CD4-positive, CD25-positive, alpha-beta regulatory T cell (primary cell): ENCODE measurements at regions not wholly inside any gene's neighbourhood (a gene's known extent, or its start where the extent isn't known, plus 50 kb on each side); places are given as distances from the start of the nearest gene placed in this dataset.

ENCODE experiments used
- ATAC-seq, 2 donors: fragments of 150-1000 bp; cut with Tn5 transposase; one replicate each; pipeline ENCODE4 v1.10.0; 2021; ENCODE audit warnings: low read depth in 2 of 2, moderate number of reproducible peaks in 2 of 2, moderate library complexity in 1 of 2
- DNase-seq, 3 donors: peaks; one replicate each; pipeline versions ENCODE4 v3.0.0 to v3.0.0-alpha.2; 2012 to 2022; ENCODE audit warnings: mixed read lengths in 1 of 3
- H3K27ac ChIP-seq: one replicate; pipeline ENCODE4 v1.7.0; 2013; ENCODE audit warnings: mild to moderate bottlenecking, low read length; ENCODE audit not compliant: insufficient read depth, poor library complexity, severe bottlenecking
- H3K27me3 ChIP-seq: one replicate; pipeline ENCODE4 v1.7.0; 2013; ENCODE audit warnings: low read length; ENCODE audit not compliant: control insufficient read depth, insufficient read depth
- H3K36me3 ChIP-seq: one replicate; pipeline ENCODE4 v1.7.0; 2013; ENCODE audit warnings: mild to moderate bottlenecking, low read length, moderate library complexity; ENCODE audit not compliant: control insufficient read depth, insufficient read depth
- H3K4me1 ChIP-seq: 2 replicates; pipeline ENCODE4 v1.7.0; 2013; ENCODE audit warnings: mild to moderate bottlenecking, low read length; ENCODE audit not compliant: insufficient read depth, control insufficient read depth, poor library complexity, severe bottlenecking
- H3K4me3 ChIP-seq: one replicate; pipeline ENCODE4 v1.7.0; 2013; ENCODE audit warnings: low read depth, mild to moderate bottlenecking, low read length, moderate library complexity
- H3K9me3 ChIP-seq, 2 experiments: 1 replicate in 1 of 2; 2 replicates in 1 of 2; pipeline ENCODE4 v1.7.0; 2013; ENCODE audit warnings: low read length in 2 of 2, mild to moderate bottlenecking in 1 of 2, moderate library complexity in 1 of 2; ENCODE audit not compliant: control insufficient read depth in 2 of 2
- H3K27ac Mint-ChIP-seq, 3 donors: one replicate each; pipeline ENCODE4 v1.8.0; 2020 to 2022; ENCODE audit warnings: mild to moderate bottlenecking in 3 of 3, mixed read lengths in 3 of 3, moderate library complexity in 2 of 3
- H3K27me3 Mint-ChIP-seq: one replicate; pipeline ENCODE4 v1.8.0; 2022; ENCODE audit warnings: mild to moderate bottlenecking, mixed read lengths
- H3K36me3 Mint-ChIP-seq: one replicate; pipeline ENCODE4 v1.8.0; 2020; ENCODE audit warnings: mixed read lengths
- H3K4me1 Mint-ChIP-seq, 4 donors: one replicate each; pipeline ENCODE4 v1.8.0; 2020 to 2022; ENCODE audit warnings: mixed read lengths in 4 of 4, mild to moderate bottlenecking in 1 of 4
- H3K4me3 Mint-ChIP-seq, 4 donors: one replicate each; pipeline ENCODE4 v1.8.0; 2020 to 2022; ENCODE audit warnings: mild to moderate bottlenecking in 4 of 4, mixed read lengths in 4 of 4, moderate library complexity in 3 of 4
- H3K9me3 Mint-ChIP-seq, 7 donors: one replicate each; pipeline ENCODE4 v1.8.0; 2020 to 2022; ENCODE audit warnings: mixed read lengths in 7 of 7, mild to moderate bottlenecking in 3 of 7, moderate library complexity in 2 of 7

DNA sequence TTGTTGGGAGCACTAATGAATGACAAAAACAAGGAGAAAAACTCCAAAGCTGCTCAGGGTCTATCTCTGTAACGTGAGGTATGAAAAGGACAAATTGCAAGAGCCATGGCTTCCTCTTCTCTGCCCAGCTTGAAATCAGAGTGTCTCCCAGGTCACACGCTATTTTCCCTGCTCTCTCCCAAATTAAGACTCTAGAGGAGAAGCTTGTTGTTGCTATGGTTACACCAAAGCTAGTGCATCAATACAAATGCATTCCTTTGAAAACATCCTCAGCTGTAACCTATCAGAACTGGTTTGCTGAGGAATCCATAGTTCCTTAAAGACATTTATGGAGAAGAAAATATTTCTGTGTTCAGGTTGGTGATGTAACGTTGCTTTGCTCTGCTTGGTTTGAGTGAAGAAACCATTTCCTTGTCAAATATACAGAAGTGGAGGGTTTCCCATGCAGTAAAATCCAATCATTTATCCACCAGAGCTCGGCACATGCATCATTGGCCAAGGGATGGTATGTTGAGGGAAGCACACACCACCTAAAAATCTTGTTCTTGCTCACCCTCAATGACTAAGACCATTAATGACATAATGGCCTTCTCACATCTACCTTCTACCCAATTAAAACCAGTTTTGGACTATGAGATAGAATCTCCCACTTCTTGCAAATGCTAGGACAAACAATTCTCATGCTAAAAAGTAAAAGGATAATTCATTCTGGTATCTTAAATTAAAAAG, 2135.6 kb upstream of the CELF4 start:
- no peak overlapping the region for H3K4me3 Mint-ChIP-seq
- ATAC-seq, result no peak
- H3K4me1 Mint-ChIP-seq, result no peaks in the 10 kb centered on the region

DNA sequence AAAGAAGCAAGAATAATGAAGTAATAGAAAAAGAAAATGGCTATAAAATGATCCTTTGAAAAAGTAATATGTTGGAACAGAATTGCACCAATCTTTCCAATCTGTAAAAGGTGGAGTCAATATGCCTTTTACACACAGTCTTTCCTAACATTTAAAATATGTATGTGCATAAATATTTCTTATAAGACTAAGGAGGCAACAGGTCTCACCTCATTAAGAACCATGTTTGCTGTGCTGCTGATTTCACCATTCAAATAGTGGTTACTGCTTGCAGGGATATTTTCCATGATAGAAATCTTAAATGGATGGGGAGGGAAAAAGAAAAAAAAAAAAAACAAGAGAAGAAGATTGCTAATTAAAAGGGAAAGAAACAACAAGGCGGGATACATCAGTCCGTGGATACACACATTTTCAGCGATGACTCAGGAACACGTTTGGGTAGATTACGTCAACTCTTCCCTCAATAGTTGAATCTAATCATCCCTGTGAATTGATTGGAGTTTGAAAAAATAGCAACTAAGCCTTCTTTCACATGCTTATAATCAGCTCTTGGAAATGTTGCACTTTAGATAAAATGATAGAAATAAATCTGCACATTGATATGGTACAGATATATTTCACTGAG, 2133.9 kb upstream of the CELF4 start:
- H3K4me3 Mint-ChIP-seq, result no peak overlapping the region
- no peak overlapping the region for H3K27ac Mint-ChIP-seq
- no peaks in the 10 kb centered on the region for H3K27me3 Mint-ChIP-seq

More for the DNA sequence above, 2135.6 kb upstream of the CELF4 start:
- Mint-ChIP-seq H3K36me3 (no peaks in the 10 kb centered on the region), H3K9me3 (peaks cover 5 to 35% (median 10%) of the 10 kb centered on the region in 7 donors), H3K27me3 (no peaks in the 10 kb centered on the region), H3K27ac (no peak overlapping the region)
- no peak for DNase-seq
- H3K9me3 ChIP-seq, result no peaks in the 10 kb centered on the region
- no peaks in the 10 kb centered on the region for H3K27me3 ChIP-seq
- no peak overlapping the region for H3K4me3 ChIP-seq
- H3K4me1 ChIP-seq, result no peaks in the 10 kb centered on the region
- no peak overlapping the region for H3K27ac ChIP-seq
- no peaks in the 10 kb centered on the region for H3K36me3 ChIP-seq

DNA sequence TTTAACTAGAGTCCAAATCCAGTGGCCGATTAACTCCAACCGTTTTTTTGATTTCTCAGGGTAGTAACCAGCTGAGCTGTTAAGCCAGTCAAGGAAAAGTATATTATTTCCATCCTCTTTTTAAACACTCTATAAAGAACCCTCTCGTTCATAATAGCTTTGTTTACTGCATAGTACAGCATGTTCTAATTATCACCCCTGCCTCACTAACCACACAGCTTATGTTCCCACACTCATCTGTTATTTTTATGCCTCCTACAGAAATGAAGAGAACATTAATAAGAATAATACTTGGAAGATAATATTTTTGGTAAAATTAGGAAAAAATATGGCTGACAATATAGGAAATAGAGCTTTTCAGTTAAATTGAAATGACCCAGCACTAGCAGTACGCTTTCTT, 2132.8 kb upstream of the CELF4 start:
- DNase-seq (no peak), ATAC-seq (no peak)
- no peaks in the 10 kb centered on the region for H3K4me1 ChIP-seq
- no peak overlapping the region for H3K27ac Mint-ChIP-seq
- peaks cover 3 to 30% (median 7%) of the 10 kb centered on the region in 7 donors for H3K9me3 Mint-ChIP-seq
- H3K27me3 ChIP-seq, result no peaks in the 10 kb centered on the region
- no peak overlapping the region for H3K4me3 ChIP-seq
- H3K4me1 Mint-ChIP-seq, result no peaks in the 10 kb centered on the region
- H3K36me3 ChIP-seq, result no peaks in the 10 kb centered on the region
- no peak overlapping the region for H3K27ac ChIP-seq
- H3K36me3 Mint-ChIP-seq, result no peaks in the 10 kb centered on the region
- H3K27me3 Mint-ChIP-seq, result no peaks in the 10 kb centered on the region
- H3K9me3 ChIP-seq, result no peaks in the 10 kb centered on the region
- no peak overlapping the region for H3K4me3 Mint-ChIP-seq

More for the DNA sequence above, 2133.9 kb upstream of the CELF4 start:
- DNase-seq, result no peak
- Histone ChIP-seq H3K27me3 (no peaks in the 10 kb centered on the region), H3K9me3 (no peaks in the 10 kb centered on the region), H3K36me3 (no peaks in the 10 kb centered on the region), H3K4me3 (no peak overlapping the region), H3K27ac (no peak overlapping the region), H3K4me1 (no peaks in the 10 kb centered on the region)
- Mint-ChIP-seq H3K36me3 (no peaks in the 10 kb centered on the region), H3K4me1 (no peaks in the 10 kb centered on the region), H3K9me3 (peaks cover 5 to 33% (median 8%) of the 10 kb centered on the region in 7 donors)
- ATAC-seq, result no peak

DNA sequence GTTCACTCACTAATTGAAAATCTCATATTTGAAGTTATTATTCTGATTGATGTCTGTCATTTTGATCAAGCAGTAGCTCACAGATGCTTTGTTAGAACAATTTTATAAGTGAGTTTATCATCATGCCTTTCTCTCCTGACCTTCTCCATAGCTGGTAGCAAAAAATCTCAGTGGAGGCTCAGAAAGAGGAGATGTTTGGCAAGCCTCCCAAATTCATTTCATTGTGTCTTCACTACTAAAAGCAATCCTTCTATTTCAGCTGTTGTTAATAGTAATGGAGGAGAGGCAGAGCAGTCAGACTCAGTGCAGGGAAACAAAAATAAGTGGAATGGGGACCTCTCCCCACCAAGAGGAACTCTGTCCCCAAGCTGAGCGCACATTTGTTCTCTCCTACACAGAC, 2127.8 kb upstream of the CELF4 start:
- peaks cover 0 to 2% of the 10 kb centered on the region in 2 experiments for H3K9me3 ChIP-seq
- peaks cover 0 to 3% (median 0%) of the 10 kb centered on the region in 4 donors for H3K4me1 Mint-ChIP-seq
- H3K27ac ChIP-seq, result no peak overlapping the region
- H3K9me3 Mint-ChIP-seq, result peaks cover 0 to 23% (median 6%) of the 10 kb centered on the region in 7 donors
- DNase-seq, result no peak
- H3K36me3 ChIP-seq, result no peaks in the 10 kb centered on the region
- no peaks in the 10 kb centered on the region for H3K27me3 Mint-ChIP-seq
- H3K36me3 Mint-ChIP-seq, result no peaks in the 10 kb centered on the region
- ATAC-seq, result no peak
- H3K4me3 ChIP-seq, result no peak overlapping the region
- no peaks in the 10 kb centered on the region for H3K4me1 ChIP-seq
- H3K27me3 ChIP-seq, result no peaks in the 10 kb centered on the region
- no peak overlapping the region for H3K27ac Mint-ChIP-seq
- no peak overlapping the region for H3K4me3 Mint-ChIP-seq

DNA sequence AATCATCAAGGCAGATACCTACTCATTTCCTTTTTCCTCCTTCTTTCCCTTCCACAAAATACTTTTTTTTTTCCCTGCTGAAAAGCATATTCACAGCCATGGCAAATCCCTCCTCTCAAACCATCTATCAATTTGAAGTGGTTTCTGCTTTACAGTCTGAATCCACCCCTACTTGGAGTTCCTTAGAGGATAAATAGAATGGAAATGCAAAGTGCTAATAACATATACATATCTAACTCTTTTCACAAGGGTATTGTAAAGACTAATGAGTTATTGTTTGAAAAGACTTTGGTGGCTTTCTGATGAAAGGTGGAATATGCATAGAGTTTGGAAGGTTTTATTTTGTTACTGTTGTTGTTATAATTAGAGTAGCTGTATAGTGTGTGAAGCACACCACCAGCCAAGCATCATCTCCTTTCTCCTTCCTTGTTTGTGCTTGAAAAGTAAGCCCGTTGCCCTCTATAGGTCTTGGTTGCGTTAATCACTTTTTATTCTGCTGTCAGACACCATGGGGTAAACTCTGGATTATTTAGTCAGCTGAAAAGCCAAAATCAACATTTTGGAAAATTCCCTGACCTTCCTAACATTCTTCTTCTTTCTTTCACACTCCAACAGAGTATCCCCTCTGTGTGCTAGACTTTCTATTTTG, 2126.9 kb upstream of the CELF4 start:
- Histone ChIP-seq H3K9me3 (peaks cover 0 to 2% of the 10 kb centered on the region in 2 experiments), H3K4me1 (no peaks in the 10 kb centered on the region), H3K27me3 (no peaks in the 10 kb centered on the region), H3K36me3 (no peaks in the 10 kb centered on the region), H3K27ac (no peak overlapping the region), H3K4me3 (no peak overlapping the region)
- Mint-ChIP-seq H3K4me3 (no peak overlapping the region), H3K4me1 (peaks cover 0 to 3% (median 0%) of the 10 kb centered on the region in 4 donors), H3K9me3 (peaks cover 0 to 23% (median 2%) of the 10 kb centered on the region in 7 donors), H3K27me3 (no peaks in the 10 kb centered on the region), H3K27ac (peak overlapping the region in 1 of 3 donors; percentile 66), H3K36me3 (no peaks in the 10 kb centered on the region)
- ATAC-seq (no peak), DNase-seq (no peak)

DNA sequence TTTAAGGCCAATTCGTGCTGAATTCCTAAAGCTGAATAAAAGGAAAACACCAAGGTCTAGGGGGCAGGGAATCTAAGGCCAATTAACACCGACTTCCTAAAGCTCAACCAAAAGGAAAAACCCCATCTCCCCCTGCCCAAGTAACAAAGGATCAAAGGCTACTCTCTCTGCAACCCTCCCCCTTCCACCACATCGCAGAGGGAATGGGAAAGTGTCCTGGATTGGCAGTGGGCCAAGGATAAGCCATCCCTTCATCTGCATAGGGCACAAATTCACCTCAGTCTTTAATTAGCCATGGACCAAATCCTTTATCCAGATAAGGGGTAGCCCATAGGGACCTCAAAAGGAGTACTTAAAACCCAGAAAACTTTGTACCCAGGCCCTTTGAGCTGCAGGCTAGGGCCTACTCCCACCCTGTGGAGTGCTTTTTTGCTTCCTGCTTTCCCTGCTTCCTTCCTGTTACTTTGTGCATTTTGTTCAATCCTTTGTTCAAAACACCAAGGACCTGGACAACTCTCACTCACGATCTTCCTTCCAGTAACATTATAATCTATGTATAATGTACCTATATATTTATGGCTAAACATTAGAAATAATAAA, 2119.8 kb upstream of the CELF4 start:
- no peaks in the 10 kb centered on the region for H3K36me3 Mint-ChIP-seq
- H3K9me3 Mint-ChIP-seq, result peaks cover 0 to 17% (median 6%) of the 10 kb centered on the region in 7 donors
- no peak overlapping the region for H3K4me3 Mint-ChIP-seq
- Histone ChIP-seq H3K27me3 (no peaks in the 10 kb centered on the region), H3K4me3 (no peak overlapping the region), H3K9me3 (no peaks in the 10 kb centered on the region), H3K27ac (no peak overlapping the region), H3K4me1 (no peaks in the 10 kb centered on the region), H3K36me3 (no peaks in the 10 kb centered on the region)
- H3K27ac Mint-ChIP-seq, result no peak overlapping the region
- DNase-seq (no peak), ATAC-seq (no peak)
- no peaks in the 10 kb centered on the region for H3K27me3 Mint-ChIP-seq
- H3K4me1 Mint-ChIP-seq, result no peaks in the 10 kb centered on the region

DNA sequence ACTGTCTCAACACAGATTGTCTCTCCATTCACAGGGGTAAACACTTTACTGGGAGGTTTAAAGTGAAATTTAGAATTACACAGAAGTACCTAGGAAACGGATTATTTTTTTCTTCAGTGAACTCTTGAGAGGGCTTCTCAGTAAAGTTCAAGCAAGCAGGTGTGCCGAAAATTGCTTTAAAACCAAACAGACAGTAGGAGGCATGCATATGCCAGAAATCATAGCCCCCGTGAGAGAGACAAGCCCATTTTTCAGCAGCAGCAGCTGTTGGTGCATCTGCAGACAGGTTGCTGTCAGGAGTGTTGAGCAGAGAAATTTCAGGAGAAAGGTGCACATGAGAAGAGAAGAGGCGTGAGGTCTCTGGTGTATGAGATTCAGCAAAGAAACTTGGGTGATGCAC, 2115.5 kb upstream of the CELF4 start:
- Mint-ChIP-seq H3K4me3 (no peak overlapping the region), H3K36me3 (no peaks in the 10 kb centered on the region), H3K9me3 (peaks cover 3 to 19% (median 7%) of the 10 kb centered on the region in 7 donors), H3K4me1 (no peaks in the 10 kb centered on the region), H3K27ac (no peak overlapping the region), H3K27me3 (no peaks in the 10 kb centered on the region)
- Histone ChIP-seq H3K4me1 (no peaks in the 10 kb centered on the region), H3K4me3 (no peak overlapping the region), H3K27me3 (no peaks in the 10 kb centered on the region), H3K9me3 (no peaks in the 10 kb centered on the region), H3K36me3 (no peaks in the 10 kb centered on the region), H3K27ac (no peak overlapping the region)
- DNase-seq (no peak), ATAC-seq (no peak)
